Stimulated activated CD8-positive, alpha-beta memory T cell treated with anti-CD3 and anti-CD28 coated beads, Interleukin-4, amount 100 ng/mL, for 1 hour (primary cell): ENCODE measurements at regions not wholly inside any gene's neighbourhood (a gene's known extent, or its start where the extent isn't known, plus 50 kb on each side); places are given as distances from the start of the nearest gene placed in this dataset.
"Not testable (repeated sequence)": the region's sequence is repeated elsewhere in the genome, so short reads cannot be mapped to it uniquely, and the experiment has no call there.

ENCODE experiments used
- DNase-seq, 2 donors: peaks; one replicate each; pipeline ENCODE4 v3.0.0-alpha.2; 2020; ENCODE audit warnings: low read depth in 2 of 2, low spot score in 1 of 2

DNA sequence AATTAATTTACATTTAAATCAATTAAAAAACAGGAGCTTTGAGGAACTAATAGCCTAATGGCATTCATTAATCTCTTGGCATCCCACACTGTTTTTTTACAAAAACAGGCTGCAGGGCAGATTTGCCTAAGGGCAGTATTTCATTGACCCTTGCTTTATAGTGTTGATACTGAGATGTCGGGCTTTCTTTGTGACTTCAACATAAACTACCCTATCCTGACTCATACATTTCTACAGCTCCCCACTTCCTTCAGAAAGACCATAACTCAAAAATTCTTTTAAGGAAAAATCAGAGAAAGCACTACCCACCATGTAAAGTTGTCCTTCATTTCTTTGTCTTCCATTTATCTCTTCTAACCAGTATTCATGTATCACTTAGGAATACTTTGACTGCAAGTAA, 92.2 kb upstream of the NT5E start:
- no peak for DNase-seq

DNA sequence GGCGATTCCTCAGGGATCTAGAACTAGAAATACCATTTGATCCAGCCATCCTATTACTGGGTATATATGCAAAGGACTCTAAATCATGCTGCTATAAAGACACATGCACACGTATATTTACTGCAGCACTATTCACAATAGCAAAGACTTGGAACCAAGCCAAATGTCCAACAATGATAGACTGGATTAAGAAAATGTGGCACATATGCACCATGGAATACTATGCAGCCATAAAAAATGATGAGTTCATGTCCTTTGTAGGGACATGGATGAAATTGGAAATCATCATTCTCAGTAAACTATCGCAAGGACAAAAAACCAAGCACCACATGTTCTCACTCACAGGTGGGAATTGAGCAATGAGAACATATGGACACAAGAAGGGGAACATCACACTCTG, 93.1 kb upstream of the NT5E start:
- not testable (repeated sequence) for DNase-seq

DNA sequence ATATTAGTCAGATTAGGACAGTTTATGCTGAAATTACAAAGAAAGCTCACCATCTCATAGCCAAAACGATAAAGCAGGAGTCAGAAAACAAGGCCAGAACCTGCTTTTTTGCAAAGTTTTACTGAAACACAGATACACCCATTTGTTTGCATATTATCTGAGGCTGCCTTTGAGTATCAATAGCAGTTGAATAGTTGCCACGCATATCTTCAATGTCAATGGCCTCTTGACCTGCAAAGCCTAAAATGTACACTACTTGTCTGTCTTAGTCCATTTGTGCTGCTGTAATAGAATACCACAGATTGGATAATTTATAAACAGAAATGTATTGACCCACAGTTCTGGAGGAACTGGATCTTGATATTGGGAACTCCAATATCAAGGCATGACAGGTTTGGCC, 94.1 kb upstream of the NT5E start:
- DNase-seq = no peak

DNA sequence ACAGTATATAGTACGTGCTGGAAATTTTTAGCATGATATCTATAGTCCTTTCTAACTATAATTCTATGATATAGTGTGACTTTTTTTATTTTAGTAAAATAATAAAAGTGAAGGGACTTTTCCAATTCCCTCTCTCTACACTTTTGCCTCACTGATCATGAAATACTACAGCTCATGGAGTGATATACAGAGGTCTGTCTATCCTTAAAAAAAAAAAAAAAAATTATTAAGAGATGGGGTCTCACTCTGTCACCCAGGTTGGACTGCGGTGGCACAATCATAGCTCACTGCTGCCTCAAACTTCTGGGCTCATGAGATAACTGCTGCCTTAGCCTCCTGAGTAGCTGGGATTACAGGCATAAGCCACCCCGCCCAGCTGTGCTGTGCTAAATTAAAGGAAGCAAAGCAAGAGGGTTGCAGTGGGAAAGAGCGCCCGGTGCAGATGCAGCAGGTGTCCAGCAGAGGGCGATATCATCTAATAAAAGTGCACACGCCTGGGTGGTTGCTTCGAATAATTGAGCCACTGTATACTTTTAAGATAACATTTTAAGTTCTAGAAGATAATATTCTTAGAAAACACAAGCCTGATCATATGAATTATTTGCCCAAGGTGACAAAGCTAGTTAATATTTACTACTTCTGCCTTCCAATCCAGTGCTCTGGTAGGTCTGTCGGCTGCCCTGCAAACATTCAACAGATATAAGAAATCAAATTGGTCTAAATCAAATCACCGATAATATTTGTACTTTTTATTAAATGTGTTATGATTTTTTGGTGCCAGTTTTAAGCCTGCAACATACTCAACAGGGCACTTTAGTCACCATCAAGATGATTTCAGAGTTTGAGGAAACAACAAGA, 94.9 kb upstream of the NT5E start:
- peak; percentile 20 to 37 for DNase-seq

DNA sequence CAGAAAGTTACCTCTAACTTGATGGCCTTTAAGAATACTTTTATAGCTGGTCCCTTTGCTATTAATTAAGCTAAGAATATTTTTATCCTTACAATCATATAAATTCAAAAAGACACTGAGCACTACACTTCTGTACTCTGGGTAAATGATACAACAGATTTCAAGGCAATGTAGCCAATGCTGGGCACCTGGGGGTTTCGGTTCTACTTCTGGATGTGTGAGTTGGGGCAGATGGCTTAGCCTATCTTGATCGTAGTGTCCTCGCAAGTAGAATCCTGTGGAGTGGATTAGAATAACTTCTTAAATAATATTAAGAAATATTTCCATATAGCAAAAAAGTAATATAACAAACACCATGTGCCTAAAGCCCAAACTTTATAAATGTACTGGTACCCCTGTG, 96.9 kb upstream of the NT5E start:
- no peak for DNase-seq

DNA sequence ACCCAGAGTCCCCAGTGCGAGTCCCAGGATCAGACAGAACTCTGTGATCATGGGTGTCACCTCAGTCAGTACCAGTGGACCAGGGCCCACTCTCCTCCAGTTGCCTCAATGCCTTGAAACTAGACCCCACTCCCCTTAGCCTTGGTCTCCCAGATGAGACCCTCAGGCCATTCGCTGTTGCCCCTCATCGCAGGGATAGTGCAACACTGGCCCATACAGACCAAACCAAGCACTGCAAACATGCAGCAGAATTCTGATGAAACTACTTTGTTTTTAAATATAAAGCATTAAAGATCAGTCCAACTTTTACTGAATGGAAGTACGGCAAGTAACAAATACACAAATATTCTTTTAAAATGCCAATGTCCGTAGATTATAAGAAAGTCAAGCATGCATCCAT, 101.2 kb upstream of the NT5E start:
- DNase-seq = no peak

DNA sequence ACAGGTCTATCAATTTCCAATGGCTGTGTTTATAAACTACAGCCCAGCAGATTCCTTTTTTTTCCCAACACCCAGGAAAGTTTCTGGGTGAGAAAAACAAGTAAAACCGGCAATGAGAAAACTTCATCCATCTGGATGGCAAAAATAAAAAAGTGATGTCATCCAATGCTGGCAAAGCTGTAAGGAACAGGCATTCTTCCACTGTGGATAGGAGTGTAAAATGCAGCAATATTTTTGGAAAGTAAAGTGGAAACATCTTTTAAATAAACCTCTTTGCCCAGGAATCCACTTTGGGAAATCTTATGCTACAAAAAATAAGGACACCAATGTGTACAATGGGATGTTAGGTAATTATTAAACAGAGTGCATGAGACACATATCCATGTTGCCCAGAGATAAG, 102.1 kb upstream of the NT5E start:
- DNase-seq = no peak

DNA sequence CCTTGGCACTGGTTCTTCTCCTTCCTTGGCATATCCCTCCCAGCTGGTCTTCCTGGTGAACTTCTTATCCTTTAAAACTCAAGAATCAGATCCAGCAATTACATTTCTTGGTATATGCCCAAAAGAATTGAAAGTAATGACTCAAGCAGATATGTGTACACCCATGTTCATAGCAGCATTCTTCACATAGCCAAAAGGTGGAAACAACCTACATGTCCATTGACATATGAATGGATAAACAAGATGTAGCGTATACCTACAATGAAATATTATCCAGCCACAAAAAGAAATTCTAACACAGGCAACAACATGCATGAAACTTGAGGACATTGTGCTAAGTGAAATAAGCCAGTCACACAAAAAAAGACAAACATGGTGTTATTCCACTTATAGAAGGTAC, 103.7 kb upstream of the NT5E start:
- DNase-seq = no peak

DNA sequence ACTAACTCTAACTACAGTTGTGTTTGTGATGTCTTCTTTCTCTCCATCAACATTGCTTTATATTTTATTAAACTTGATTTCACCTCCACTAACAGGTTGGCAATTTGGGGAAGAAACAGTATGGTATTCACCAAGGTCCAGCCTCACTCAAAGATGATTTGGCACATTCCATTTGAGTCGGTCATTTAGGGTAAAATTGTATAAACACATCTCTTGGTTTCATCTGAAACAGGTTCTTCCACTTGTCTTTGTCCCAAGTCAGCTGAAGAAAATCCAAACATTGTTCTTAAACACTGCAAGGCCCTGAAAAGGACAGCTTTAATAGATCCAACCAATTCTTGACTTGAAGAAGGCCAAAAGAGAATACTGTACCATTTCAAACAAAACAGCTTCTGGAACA, 104.9 kb upstream of the NT5E start:
- DNase-seq = no peak

DNA sequence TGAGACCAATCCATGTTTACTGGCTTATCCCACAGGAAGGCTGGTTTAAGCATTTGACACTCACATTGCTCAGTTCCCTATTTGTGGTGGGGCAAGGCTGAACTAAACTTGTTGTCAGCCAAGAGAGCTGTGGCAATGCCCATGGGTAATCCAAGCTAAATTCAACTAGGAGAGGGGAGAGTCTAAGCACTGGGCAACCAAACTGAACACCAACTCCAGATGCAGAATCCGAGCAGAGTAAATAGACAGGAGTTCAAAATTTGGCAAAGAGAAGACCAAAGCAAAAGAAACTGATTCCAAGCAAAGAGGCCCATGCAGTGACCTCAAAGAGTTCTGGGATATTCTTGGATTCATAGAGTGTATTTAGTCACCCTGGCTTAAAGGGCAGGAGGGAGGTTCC, 106.5 kb upstream of the NT5E start:
- no peak for DNase-seq

DNA sequence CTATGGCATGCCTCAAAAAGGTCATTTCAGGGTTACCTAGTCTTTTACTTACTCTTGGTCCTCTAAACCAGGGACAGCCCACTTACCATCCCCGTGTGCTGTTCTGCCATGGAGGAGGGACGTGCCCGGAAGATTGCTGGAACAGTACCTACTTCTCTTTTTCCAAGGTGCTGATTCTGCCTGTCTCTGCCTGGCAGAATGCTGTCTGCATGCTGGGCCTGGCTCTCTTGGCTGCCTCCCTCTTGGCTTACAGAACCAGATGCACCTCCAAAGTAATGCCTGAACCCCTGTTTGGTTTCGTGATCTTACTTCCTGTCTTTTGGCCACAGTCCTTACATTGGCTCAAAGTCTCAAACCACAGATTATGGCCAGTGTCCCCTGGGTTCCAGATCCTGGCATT, 120.7 kb upstream of the NT5E start:
- DNase-seq = no peak

DNA sequence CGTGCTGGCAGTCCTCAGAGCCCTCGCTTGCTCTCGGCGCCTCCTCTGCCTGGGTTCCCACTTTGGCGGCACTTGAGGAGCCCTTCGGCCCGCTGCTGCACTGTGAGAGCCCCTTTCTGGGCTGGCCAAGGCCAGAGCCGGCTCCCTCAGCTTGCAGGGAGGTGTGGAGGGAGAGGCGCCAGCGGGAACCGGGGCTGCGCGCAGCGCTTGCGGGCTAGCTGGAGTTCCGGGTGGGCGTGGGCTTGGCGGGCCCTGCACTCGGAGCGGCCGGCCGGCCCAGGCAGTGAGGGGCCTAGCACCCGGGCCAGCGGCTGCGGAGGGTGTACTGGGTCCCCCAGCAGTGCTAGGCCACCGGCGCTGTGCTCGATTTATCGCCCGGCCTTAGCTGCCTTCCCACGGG, 124.1 kb upstream of the NT5E start:
- DNase-seq = not testable (repeated sequence)

DNA sequence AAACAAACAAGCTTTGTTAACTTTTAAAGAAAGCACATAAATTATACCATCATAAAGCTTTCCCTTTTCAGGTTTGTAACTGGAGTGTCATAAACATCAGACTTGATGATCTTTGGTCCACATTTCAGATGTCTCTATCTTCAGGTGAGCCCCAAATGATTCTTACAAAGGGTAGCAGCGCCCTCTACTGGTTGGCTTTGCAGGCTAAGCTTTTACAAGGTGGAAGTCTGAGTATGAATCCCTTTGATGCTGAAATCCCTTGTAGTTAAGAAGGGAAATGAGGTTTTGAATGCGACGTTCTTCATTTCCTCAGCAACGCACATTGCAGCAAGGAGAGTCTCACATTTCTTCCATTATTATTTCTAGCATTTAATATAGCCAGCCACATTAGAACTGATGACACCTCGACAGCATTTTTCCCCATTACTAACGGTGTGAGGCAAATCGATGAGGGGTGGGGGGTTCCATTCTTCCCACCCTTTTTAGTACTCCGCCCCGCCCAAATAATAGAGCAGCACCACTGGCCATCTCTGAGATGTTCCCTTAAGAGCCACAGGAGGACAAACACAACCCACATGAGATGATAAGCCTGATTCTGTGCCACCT, 126.3 kb upstream of the NT5E start:
- peak; percentile 34 to 40 for DNase-seq

DNA sequence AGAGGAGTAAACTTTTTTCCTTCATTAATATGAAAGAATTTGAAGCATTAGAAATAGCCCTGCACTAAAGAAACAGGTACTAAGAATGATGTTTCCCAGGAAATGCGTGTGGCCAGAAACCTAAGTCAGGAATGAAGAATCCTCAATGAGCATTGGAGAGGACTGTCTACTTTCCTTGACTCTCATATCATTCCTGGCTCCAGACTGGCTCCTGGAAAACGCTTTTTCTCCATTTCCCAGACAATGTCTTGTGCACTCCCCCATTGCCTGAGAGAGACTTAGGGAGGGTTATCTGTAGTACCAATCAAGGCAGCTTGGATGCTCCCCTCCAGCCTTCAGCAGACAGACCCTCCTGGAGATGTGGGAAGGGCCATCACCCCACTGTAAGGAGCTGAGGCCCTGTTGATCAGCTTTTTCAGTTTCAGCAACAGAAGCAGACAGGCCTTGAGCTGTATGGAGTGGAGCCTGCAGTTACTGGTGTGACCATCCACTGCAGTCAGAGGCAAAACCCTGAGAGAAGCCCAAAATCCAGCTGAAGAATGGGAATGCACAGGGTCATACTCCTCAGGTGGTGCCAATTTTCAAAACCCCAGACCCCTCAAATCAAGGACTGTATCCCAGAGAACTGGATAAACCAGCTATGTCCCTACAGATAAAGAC, 127.3 kb upstream of the NT5E start:
- no peak for DNase-seq

DNA sequence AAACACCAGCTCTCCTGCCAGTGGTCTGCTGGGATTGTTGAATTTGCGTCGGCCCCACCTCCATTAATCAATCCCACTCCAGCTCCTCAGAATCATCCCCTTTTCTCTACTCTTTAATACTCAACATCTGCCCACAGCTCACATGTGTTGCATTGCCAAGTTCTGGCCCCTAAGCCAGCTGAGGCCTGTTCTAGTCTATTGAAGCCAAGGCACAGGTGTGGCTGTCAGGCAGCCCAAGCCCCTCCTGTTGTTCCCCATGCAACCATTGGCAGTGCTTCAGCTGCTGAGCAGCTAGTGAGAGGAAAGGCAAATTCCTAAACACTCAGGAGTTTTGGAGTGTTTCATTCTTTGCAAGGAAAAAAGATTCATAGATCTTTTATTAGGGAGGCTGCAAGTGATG, 128.0 kb upstream of the NT5E start:
- DNase-seq = no peak

DNA sequence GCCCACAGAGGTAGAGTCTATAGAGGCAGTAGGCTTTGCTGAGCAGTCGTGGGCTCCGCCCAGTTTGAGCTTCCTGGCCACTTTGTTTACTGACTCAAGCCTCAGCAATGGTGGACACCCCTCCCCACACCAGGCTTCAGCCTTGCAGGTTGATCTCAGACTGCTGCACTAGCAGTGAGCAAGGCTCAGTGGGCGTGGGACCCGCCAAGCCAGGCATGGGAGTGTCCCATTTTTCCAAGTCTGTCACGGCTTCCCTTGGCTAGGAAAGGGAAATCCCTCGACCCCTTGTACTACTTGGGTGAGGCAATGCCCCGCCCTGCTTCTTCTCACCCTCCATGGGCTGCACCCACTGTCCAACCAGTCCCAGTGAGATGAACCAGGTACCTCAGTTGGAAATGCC, 135.3 kb upstream of the NT5E start:
- DNase-seq = no peak

DNA sequence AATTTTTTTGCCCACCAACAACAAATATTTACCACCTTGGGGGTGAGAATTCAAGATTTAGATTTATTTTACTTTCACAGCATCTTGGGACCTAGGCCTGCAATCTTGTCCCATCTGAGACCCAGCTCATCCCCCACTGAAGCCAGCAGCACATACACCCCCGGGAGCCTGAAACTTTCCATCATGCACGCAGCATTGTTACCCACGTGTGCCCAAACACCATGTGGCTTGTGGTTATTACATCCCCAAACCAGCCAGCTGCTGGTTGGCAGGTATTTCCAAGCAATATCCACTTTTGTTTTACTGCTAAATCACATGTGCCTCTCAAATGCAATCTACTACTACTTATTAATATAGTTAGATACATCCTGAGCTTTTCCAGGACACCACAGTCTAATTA, 149.3 kb upstream of the NT5E start:
- no peak for DNase-seq

DNA sequence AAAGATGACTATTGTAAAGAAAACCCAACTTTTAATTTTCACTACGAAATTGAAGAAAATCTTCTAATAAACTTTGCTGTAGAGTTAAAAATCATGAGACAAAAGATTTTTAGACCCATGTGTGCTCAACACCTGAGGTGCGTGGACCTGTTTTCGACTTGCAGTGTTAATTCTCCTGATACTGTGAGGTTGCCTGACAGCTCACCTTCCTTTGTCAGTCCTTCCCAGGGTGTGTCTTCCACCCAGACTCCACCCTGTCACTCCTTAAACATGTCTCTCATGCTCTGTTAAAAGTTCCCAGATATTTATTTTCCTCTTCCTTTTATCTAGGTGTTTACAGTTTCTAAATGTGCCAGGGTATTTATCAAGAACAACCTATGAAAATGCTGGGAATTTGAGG, 151.3 kb upstream of the NT5E start:
- no peak for DNase-seq

DNA sequence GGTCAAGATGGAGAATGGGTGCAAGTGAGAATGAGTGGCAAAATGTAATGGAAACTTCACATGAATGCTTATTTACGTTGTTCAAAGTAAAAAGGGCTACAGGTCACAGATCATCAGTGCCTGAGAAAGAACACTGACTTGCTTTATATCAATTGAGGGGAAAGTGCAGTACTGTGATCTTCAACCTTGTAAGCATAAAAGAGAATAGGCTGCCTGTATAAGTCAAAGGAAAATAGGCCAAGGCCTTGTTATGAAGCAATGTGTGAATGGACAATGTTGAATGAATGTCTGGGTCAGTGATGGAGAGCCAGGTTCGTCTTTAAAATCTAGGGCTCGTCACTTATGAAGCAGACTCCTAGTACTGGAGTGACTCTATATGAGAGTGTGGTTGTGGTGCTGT, 158.6 kb upstream of the NT5E start:
- no peak for DNase-seq

DNA sequence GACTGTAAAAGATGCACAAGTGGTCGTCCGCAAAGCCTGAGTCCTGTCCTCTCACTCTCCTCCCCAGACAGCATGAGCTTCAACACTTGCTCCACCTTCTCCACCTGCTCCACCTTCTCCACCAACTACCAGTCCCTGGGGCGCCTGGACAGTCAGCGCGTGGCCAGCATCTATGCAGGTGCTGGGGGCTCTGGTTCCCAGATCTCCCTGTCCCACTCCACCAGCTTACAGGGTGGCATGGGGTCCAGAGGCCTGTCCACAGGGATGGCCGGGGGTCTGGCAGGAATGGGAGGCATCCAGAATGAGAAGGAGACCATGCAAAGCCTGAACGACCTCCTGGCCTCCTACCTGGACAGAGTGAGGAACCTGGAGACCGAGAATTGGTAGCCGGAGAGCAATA, 162.2 kb upstream of the NT5E start:
- DNase-seq = no peak

DNA sequence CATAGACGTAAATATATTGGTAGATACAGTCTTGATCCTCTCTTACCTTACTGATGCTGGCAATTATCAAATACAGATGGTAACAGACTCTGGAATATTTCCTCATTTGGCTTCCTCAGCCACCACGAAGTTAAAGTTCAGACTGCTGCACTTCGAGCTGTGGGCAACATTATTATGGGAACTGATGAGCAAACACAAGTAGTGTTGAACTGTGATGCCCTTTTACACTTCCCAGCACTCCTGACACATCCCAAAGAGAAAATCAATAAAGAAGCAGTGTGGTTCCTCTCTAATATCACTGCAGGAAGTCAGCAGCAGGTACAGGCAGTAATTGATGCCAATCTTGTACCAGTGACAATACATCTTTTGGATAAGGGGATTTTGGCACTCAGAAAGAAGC, 162.7 kb upstream of the NT5E start:
- DNase-seq = no peak

DNA sequence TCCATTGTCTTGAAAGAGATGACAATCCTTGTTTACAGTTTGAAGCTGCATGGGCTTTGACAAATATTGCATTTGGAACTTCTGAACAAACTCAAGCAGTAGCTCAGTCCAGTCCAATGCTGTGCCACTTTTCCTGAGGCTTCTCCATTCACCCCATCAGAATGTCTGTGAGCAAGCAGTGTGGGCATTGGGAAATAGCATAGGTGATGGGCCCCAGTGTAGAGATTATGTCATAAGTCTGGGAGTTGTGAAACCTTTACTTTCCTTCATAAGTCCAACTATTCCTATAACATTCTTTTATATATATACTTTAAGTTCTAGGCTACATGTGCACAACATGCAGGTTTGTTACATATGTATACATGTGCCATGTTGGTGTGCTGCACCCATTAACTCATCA, 163.4 kb upstream of the NT5E start:
- not testable (repeated sequence) for DNase-seq

DNA sequence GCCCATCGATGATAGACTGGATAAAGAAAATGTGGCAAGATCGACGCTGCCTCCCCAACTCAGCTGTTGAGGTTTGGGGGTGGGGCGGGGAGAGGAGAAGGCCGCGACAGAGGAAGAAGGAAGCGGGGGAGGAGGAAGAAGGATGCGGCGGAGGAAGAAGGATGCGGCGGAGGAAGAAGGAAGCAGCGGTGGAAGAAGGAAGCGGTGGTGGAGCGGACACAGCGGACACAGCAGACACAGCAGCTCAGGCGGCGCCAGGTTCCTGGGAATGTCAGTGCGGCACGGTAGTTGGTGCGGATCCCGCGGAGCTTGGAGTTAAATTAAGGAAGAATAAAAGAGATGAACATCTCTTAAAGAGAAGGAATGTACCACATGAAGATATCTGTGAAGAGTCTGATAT, 163.9 kb upstream of the NT5E start:
- no peak for DNase-seq
